C4-2B (cell line): ENCODE measurements at regions not wholly inside any gene's neighbourhood (a gene's known extent, or its start where the extent isn't known, plus 50 kb on each side); places are given as distances from the start of the nearest gene placed in this dataset.
"Not testable (repeated sequence)": the region's sequence is repeated elsewhere in the genome, so short reads cannot be mapped to it uniquely, and the experiment has no call there.

Experiments used
- CTCF ChIP-seq: fragments of 450-650 bp; conservative IDR thresholded peaks from 2 replicates; pipeline ENCODE4 v1.5.1; 2017; ENCODE audit warnings: mild to moderate bottlenecking
- ZFX ChIP-seq: fragments of 450-650 bp; IDR thresholded peaks from 2 replicates; pipeline ENCODE4 v1.6.1; 2017

DNA sequence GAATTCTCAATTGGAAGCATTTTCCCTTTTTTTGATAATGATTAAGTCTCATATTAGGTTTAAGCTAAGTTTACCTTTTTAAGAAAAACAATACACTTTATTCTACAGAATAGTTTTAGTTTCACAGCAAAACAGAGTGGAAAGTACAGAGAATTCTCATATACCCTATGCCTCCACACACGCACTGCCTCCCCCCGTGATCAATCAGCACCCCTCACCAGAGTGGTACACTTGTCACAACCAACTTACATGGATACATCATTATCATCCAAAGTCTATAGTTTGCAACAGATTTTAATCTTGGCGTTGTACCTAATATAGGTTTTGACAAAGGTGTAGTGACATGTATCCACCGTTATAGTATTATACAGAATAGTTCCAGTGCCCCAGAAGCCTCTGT lies 326.5 kb downstream of the CNTNAP3B start:
- not testable (repeated sequence) for TF ChIP-seq CTCF, ZFX
